DMS 273 (cell line): ENCODE measurements at regions not wholly inside any gene's neighbourhood (a gene's known extent, or its start where the extent isn't known, plus 50 kb on each side); places are given as distances from the start of the nearest gene placed in this dataset.
"Not testable (repeated sequence)": the region's sequence is repeated elsewhere in the genome, so short reads cannot be mapped to it uniquely, and the experiment has no call there.

Experiments used
- DNase-seq: peaks from one replicate; lab custom pipeline; 2025; ENCODE audit not compliant: unreplicated experiment; lab: John Stamatoyannopoulos, UW

DNA sequence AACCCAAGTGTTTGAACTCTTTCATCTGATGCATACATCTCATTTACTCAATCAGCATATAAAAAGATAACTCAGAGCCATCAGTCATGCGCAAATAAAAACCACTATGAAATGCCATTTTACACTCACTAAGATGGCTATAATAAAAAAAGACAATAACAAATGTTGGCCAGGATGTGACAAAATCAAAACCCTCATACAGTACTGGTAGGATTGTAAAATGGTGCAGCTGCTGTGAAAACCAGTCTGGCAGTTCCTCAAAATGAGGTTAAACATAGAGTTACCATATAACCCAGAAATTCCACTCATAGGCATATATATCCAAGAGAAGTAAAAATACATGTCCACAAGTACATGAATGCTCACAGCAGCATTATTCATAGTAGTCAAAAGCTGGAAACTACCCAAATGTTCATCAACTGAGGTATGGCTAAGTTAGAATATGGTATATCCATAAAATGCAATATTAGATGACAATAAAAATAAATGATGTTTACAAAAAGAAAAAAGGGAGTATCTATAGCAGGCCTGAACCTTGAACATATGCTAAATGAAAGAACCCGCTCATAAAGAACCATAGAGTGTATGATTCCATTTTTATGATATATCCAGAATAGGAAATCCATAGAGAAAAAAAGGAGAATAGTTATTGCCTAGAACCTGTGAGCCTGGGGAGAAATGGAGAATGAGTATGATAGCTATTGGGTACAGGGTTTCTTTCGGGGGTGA is 265.1 kb downstream of the SIPA1L2 start:
- DNase-seq = no peak

DNA sequence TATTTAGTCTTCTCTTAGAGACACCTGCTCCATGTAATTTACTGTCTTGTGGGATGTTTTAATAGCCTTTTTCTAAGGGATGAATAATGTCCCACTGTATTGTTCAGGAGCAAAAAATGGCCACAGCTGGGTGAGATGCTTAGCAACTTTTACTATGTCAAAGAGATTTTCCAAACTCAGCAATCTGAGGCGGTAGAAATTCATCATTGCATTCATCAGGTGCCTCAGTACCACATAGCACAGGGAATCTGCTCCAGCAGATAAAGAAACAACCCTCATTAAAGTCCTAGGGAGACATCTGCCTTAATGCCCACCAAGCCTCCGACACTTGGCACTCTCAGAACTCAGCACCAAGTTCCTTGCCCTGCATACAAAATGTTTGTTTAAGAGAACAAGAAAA is 266.9 kb downstream of the SIPA1L2 start:
- DNase-seq = no peak

DNA sequence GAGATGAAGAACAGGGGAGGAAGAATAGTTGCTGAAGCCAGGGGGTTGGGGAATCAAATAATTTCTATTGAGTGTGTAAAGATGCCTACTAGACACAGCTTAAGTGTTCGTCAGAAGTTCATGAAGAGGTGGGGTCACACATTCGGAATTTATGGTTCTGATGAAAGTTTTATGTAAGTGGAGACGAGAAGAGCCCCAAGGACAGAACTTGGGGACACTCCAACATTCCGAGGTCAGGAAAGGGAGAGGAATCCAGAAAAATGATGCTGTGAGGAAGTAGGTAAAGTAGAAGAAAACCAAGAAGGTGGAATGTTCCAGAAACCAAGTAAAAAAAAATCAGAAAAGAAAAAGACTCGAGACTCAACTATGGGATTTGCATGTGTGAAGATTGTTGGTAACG is 272.5 kb downstream of the SIPA1L2 start:
- DNase-seq = no peak

DNA sequence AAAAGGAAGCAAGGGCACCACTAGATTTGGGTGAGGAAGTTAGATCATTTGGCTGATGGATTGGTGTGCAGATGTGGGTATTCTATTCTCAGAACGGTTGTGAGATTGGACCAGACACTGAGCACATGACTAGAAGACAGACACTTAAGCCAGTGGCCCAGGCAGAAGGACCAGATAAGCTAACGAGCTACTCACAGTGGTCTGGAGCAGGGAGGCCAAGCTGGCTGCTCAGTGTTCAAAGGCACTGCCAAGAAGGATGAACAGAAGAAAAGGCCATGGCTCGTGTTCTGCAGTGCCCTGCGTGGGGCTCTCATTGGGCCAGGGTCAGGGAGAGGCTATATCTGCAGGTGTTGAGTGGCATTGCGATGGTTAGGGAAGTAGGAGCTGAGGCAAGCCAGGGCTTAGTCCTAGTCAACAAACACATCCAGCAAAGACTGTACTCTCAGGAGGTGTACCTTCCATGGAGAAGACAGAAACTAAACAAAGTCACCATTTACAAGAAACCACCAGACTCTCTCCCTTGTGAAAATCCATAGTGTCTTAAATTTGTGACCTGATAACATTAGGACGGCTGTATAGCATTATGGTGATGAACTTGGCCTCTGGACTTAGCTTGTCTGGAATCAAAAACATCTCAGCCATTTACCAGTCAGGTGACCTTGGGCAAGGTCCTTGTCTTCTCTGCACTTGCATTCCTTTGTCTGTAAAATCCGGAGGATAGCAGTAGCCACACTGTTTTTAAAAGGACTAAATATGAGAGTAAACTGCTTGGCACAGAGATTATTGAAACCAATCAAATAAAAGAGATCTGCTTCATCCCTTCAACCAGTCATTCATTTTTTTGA is 274.5 kb downstream of the SIPA1L2 start:
- DNase-seq = no peak

DNA sequence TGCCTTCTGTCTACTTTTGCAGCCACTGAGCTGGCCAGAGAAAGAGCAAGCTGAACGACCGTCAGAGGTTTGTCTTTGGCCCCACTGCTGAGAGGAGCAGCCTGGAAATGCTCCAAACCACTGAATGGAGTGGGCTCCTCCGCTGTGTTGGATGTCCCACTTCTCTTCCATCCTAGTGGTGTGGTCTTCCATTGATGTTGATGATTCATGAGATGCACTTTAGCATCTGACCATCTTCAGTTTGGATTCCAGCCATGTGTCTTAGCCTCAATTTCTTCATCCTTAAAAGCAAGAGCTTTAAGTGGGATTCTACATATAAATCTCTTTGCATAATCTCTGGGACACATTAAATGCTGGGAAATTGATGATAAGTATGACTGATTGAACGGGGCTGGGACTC is 276.9 kb downstream of the SIPA1L2 start:
- DNase-seq = no peak

DNA sequence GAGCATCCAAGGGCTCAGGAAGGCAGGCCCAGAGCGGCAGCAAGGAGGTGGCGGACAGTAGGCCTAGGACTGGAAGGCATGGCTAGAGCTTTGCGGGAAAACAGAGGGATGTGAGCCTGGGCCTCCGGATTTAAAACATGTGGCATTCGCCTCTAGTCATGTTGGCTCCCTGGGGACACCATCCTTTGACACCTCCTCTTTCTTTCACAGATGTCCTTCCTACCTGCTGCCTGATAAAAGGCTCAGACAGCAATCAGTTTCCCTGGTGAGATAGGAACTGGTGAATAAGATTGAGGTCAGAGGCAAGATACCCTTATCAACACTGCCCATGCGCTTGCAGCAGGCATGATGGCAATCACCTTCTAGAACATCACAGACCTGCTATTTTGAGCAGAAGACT is 277.6 kb downstream of the SIPA1L2 start:
- no peak for DNase-seq

DNA sequence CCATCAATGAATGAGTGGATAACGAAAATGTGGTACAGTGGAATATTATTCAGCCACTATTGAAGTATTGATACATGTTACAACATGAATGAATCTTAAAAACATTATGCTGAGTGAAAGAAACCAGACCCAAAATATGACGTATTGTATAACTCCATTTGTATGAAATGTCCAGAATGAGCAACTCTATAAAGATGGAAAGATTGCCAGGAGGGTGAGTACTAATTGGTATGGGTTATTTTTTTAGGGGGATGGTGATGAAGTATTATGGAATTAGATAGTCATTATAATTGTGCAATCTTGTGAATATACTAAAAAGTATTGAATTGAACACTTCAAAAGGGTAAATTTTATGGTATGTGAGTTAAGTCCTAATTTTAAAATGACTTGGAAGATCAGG is 278.6 kb downstream of the SIPA1L2 start:
- DNase-seq = no peak

DNA sequence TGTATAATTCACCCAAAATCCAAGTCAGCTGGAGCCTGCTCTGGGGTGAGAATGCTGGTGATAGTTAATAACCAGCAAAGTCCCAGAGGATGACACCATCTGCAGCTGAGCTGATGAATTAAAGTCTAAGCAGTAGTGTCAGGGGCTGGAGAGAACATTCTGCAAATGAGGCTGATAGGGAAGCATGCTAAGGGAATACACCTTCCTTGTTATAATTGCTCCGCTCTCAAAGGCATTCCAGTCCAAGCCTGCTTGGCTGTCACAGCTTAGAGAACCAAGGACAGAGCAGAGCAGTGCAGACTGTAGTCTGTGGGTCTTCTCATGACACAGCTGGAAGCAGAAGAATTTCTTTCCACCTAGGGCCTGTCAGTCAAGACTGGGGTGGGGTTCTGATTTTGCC is 283.1 kb downstream of the SIPA1L2 start:
- DNase-seq = no peak

DNA sequence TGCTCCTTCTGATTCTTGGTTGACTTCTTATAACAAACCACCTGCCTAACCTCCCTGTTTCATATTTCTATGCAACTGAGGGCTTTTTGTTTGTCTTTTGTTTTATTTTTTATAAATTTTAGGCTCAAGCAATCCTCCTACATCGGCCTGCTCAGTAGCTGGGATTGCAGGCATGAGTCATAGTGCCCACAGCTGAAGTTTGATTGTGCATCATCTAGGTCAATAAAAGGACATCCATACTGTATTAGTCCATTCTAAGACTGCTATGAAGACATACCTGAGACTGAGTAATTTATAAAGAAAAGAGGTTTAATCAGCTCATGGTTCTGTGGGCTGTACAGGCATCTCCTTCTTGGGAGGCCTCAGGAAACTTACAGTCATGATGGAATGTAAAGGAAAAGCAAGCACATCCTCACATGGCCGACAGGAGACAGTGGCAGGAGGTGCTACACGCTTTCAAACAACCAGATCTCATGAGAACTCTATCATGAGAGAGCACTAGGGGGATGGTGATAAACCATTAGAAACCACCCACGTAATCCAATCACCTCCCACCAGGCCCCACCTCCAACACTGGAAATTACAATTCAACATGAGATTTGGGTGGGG is 285.0 kb downstream of the SIPA1L2 start:
- DNase-seq = no peak

DNA sequence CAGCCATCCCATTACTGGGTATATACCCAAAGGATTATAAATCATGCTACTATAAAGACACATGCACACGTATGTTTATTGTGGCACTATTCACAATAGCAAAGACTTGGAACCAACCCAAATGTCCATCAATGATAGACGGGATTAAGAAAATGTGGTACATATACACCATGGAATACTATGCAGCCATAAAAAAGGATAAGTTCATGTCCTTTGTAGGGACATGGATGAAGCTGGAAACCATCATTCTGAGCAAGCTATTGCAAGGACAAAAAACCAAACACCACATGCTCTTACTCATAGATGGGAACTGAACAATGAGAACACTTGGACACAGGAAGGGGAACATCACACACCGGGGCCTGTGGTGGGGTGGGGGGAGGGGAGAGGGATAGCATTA is 285.7 kb downstream of the SIPA1L2 start:
- DNase-seq = not testable (repeated sequence)

DNA sequence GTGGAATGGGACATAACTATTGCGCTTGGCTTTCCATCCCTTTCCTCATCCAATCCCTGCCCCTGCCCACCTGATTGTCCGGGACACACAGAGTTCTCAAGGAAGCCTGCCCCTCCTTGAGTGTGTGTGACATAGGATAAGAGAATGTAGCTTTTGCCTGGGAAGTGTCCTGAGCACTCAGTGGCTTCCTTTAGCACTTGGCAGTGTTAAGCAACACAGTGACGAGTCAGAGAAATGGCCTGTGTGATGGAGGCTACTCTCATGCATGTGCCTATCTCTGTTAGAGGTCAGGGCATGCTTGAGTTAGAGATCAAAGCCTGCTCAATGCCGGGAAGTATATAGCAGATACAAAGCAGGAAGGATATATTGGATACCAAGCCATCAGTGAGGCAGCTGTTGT is 289.5 kb downstream of the SIPA1L2 start:
- no peak for DNase-seq

DNA sequence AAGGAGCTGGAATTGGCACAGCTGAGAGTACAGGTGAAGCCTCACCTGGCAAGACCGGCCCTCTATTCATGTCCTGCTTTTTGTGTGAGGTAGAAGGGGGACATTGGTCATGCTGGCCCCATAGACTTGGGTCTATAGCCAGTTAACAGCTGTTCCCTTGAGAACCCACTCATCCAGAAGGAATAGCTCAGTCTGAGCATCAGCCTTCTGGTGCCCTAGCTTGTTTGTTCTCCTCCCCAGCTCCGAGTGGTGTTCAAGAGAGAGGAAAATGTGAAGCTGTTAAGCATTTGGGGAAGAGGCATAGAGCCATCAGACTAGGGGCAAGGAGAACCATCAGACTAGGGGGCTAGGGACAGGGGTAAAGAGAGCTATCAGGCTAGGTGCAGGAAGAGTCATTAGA is 290.9 kb downstream of the SIPA1L2 start:
- peak; percentile 73 for DNase-seq

DNA sequence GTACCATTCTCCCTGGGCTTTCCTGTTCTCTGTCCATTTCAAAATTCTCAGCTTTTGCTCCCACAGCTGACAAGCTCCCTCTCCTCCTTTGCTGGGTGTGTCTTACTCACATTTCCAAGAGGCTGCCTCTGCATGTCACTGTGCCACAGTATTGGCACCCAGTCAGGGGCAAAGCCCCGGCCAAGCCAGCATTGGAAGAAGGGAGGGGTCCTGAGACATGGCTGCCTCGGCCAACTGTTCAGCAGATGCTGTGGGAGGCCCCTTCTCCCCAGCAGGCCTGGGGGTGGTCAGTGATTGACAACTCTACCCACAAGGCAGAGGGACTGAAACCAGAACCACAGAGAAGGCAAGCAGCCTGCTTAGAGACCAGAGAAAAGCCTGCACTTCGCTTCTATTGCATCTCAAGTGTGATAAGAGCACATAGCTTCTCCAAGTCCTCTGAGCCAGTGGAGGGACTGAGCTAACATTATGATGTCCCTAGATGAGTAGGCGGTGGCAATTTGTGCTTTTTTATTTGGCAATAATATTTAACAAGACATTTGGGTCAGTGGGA is 294.1 kb downstream of the SIPA1L2 start:
- DNase-seq = peak; percentile 92

DNA sequence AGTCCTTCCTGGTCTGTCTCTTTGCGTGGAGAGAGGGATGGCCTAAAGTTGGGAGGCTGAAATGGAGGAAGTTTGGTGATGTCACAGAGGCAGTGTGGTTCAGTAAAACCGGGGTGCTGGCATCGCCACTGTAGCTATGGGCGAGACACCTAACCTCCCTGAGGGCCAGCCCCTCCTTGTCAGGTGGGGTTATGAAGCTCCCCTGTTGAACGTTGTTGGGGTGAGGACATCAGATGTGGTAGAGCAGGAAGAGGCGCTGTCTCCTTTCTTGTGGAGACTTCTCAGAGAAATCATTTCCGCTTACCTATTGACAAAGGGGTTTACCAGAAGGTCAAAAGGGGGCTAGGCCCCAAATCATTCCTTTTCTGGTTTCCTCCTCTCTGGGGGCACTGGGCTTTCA is 294.7 kb downstream of the SIPA1L2 start:
- no peak for DNase-seq

DNA sequence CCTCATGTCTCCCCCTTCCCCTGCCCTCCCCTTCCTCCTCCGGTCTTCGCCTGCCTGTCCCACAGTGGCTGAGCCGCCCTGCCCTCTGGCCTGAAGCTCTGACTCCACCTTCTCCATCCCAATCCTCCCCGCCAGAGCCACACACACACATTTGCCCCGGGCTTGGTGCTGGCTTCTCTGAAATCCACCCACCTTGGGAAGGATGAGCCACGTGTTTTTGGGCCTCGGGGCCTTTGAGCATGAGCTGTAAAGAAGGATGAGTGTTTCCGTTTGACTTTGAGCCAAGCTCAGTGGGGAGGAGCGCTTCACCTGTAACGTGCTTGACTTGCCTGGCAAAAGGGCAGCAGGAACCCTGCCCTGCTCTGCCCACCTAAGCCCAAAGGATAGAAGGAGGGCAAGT is 295.1 kb downstream of the SIPA1L2 start:
- no peak for DNase-seq

DNA sequence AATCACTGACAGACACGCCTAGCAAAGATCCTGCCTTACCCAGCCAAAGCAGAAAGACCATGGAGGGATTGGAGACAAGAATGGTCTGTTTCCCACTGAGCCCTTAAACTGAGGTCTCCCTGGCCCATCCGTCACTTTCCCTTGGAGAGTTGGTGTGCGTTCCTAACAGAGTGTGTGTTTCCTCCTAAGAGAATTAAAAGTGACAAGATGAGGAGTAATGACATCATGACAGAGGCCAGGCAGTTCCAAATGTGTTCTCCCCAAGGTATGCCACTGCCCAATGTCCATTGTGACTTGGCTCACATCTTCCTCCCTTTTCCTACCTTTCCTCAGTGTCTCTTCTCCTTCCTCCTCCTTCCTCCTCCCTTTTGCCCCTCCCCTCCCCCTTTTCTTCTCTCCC is 295.7 kb downstream of the SIPA1L2 start:
- no peak for DNase-seq

DNA sequence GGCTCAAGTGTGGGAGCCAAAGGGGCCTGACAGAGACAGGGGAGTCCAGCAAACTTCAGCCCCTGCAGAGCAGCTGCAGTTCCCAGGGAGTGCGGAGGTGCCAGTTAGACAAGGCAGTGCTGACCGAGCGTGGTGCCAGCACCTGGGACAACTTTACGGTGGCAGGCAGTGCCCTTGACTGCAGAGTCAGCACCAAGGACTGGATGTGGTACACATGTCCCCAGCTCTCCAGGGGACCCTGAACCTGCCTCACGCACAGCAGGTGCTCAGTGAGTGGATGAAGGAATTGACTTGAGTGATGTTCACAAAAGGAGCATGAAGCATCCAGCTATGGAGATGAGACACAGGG is 296.5 kb downstream of the SIPA1L2 start:
- no peak for DNase-seq

DNA sequence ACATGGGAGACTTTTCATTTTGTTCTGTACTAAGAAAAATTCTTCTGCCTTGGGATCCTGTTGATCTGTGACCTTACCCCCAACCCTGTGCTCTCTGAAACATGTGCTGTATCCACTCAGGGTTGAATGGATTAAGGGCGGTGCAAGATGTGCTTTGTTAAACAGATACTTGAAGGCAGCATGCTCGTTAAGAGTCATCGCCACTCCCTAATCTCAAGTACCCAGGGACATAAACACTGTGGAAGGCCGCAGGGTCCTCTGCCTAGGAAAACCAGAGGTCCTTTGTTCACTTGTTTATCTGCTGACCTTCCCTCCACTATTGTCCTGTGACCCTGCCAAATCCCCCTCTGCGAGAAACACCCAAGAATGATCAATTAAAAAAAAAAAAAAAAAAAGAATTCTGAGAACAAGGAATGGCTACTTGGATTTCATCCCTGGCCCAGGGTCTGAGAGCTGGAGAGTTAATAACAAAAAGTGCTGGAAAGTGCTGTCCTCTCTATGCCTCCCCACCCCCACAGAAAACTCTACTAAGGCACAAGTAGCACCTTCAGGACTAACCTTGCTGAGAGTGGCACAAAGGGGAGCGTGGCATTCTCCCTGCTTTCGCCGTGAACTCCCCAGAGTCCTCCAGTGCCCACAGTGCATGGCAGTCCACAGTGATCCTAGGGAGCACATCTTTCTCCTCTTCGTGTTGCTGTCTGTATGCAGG is 297.1 kb downstream of the SIPA1L2 start:
- not testable (repeated sequence) for DNase-seq

DNA sequence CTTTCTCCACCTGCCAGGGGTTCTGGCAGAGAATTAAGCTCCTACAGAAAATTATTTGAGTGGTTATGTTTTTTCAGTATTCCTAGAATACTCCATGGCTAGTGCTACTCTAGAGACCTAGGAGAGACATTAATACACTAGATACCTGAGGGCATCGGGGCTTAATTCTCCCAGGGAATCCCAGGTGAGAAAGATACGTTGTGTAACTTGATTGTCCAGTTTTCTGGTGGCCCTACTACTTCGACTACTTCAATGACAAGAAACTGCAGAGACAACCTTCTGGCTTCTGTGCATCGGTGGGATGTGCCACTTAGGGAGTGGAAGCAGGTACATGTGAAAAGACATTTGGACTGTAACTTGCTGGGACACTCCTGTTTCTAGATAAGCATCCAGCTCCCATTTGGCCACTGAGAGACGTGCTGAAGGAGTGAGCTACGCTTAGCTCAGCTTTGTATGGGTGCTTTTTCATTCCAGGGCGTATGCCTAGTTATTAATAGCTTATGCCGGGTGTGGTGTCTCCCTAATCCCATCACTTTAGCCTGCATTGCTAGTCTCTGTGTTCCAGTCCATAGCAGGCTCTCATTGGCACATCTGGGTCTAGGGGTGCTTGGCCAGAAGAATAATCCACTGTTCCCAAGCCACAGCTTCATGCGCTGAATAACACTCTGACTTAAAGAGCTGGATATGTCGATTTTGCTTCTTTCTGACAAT is 300.7 kb downstream of the SIPA1L2 start:
- no peak for DNase-seq

DNA sequence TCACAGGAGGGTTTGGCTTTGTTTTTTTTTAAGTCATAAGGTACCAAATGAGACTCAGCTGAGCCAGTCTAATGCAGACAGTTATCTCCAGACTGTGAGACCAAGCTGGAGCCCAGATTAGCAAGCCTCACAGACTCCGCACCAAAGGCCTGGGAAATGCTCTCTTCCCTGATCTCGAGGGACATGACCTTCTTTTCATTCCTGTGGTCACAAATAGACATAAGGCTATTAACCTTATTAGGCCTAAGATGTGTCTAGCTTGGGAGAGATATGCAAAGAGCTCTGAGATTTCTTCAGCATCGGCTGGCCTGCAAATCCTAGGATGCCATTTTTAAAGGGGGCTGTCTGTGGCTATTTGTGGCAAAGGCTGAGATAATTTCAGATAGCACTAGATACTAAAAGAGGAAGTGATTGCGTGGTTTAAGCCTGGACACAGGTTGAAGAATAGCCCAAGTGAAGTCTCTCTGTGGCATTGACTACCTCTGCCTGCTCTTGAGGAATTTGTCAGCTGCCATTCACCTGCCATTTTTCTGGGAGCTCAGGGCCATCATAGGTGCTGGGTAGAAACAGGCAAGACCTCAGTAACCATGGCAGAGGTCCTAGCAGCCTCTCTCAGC is 301.3 kb downstream of the SIPA1L2 start:
- DNase-seq = no peak
